T-cell (primary cell): ENCODE measurements at regions not wholly inside any gene's neighbourhood (a gene's known extent, or its start where the extent isn't known, plus 50 kb on each side); places are given as distances from the start of the nearest gene placed in this dataset.

Source experiments
- ATAC-seq, 4 experiments: fragments of 200-7000 bp in 3 of 4; fragments of 150-1000 bp in 1 of 4; cut with Tn5 transposase; replicated peaks in 1 of 4; 1 replicate in 3 of 4; 2 replicates in 1 of 4; pipeline ENCODE4 v1.10.0; 2021; ENCODE audit warnings: moderate library complexity in 3 of 4, mild to moderate bottlenecking in 2 of 4, moderate number of reproducible peaks in 1 of 4
- CTCF ChIA-PET, 2 donors: fragments of 300-600 bp; sonication (Branson Sonifier 250); formaldehyde crosslinking; loops; one replicate each; lab custom pipeline; 2022; ENCODE audit warnings: antibody characterized with exemption in 2 of 2; lab: Charles Lee
- POLR2A ChIA-PET, 2 donors: fragments of 300-600 bp; sonication (Branson Sonifier 250); formaldehyde crosslinking; loops; one replicate each; lab custom pipeline; 2022; ENCODE audit warnings: antibody characterized with exemption in 2 of 2; lab: Charles Lee
- DNase-seq, 35 experiments: peaks; one replicate each; pipeline versions ENCODE4 v3.0.0 to v3.0.0-alpha.2; 2013 to 2023
- H3K27ac ChIP-seq: one replicate; pipeline ENCODE4 v1.5.1; 2013; ENCODE audit warnings: low read length
- H3K27me3 ChIP-seq, 2 experiments: replicated peaks in 1 of 2; 1 replicate in 1 of 2; 2 replicates in 1 of 2; pipeline versions ENCODE4 v1.6.1 to v1.7.0; 2013; ENCODE audit warnings: low read length in 1 of 2, mixed read lengths in 1 of 2; ENCODE audit not compliant: control insufficient read depth in 2 of 2, insufficient read depth in 2 of 2; ENCODE audit errors: extremely low read depth in 1 of 2
- H3K36me3 ChIP-seq, 2 donors: 1 replicate in 1 of 2; 2 replicates in 1 of 2; pipeline versions ENCODE4 v1.6.1 to v1.7.0; 2013; ENCODE audit warnings: low read length in 1 of 2; ENCODE audit not compliant: control insufficient read depth in 2 of 2, insufficient read depth in 1 of 2; ENCODE audit errors: extremely low read depth in 1 of 2
- H3K4me1 ChIP-seq, 2 experiments: 1 replicate in 1 of 2; 2 replicates in 1 of 2; pipeline versions ENCODE4 v1.6.1 to v1.7.0; 2013; ENCODE audit warnings: low read length in 2 of 2, mixed read lengths in 1 of 2; ENCODE audit not compliant: insufficient read depth in 2 of 2, control insufficient read depth in 1 of 2; ENCODE audit errors: extremely low read depth in 1 of 2
- H3K4me3 ChIP-seq, 2 donors: 1 replicate in 1 of 2; 2 replicates in 1 of 2; pipeline versions ENCODE4 v1.5.1 to v1.7.0; 2013; ENCODE audit warnings: mild to moderate bottlenecking in 2 of 2, low read length in 1 of 2, moderate library complexity in 1 of 2; ENCODE audit not compliant: control insufficient read depth in 1 of 2; ENCODE audit errors: extremely low read depth in 1 of 2
- H3K9me3 ChIP-seq: 2 replicates; pipeline ENCODE4 v1.7.0; 2013
- H3K27ac Mint-ChIP-seq, 2 donors: one replicate each; pipeline ENCODE4 v1.8.0; 2020 to 2021; ENCODE audit warnings: mild to moderate bottlenecking in 2 of 2, mixed read lengths in 2 of 2
- H3K27me3 Mint-ChIP-seq, 2 donors: one replicate each; pipeline ENCODE4 v1.8.0; 2021 to 2022; ENCODE audit warnings: mixed read lengths in 2 of 2
- H3K36me3 Mint-ChIP-seq: one replicate; pipeline ENCODE4 v1.8.0; 2021; ENCODE audit warnings: mixed read lengths
- H3K4me1 Mint-ChIP-seq, 3 donors: one replicate each; pipeline ENCODE4 v1.8.0; 2020 to 2022; ENCODE audit warnings: mixed read lengths in 3 of 3, mild to moderate bottlenecking in 1 of 3
- H3K4me3 Mint-ChIP-seq, 3 donors: one replicate each; pipeline ENCODE4 v1.8.0; 2020 to 2022; ENCODE audit warnings: mild to moderate bottlenecking in 3 of 3, mixed read lengths in 3 of 3, moderate library complexity in 3 of 3
- H3K9me3 Mint-ChIP-seq, 3 donors: one replicate each; pipeline ENCODE4 v1.8.0; 2020 to 2022; ENCODE audit warnings: mixed read lengths in 3 of 3
- WGBS: methylation state at CpG from one replicate; pipeline ENCODE4 v1.1.5; 2013; ENCODE audit warnings: missing lambda C conversion rate; ENCODE audit not compliant: insufficient coverage; 5-methylcytosine and 5-hydroxymethylcytosine counted together

DNA sequence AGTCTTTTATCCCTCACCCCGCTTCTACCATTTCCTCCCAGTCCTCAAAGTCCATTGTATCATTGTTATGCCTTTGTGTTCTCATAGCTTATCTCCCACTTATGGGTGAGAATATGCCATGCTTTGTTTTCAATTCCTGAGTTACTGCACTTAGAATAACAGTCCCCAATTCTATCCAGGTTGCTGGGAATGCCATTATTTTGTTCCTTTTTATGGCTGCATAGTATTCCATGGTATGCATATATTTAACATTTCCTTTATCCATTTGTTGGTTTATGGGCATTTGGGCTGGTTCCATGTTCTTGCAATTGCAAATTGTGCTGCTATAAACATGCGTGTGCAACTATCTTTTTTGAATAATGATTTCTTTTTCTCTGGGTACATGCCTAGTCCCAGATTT lies 114.9 kb downstream of the VPREB1 start:
- Mint-ChIP-seq H3K36me3 (no peaks in the 10 kb centered on the region), H3K4me1 (peaks cover 0 to 7% (median 6%) of the 10 kb centered on the region in 3 donors), H3K9me3 (no peaks in the 10 kb centered on the region), H3K27me3 (peaks cover 27 to 44% of the 10 kb centered on the region in 2 donors), H3K27ac (no peak overlapping the region), H3K4me3 (no peak overlapping the region)
- Histone ChIP-seq H3K27me3 (peaks cover 0 to 36% of the 10 kb centered on the region in 2 experiments), H3K27ac (no peak overlapping the region), H3K9me3 (no peaks in the 10 kb centered on the region), H3K4me1 (peaks cover 0 to 7% of the 10 kb centered on the region in 2 experiments), H3K36me3 (no peaks in the 10 kb centered on the region), H3K4me3 (no peak overlapping the region)
- POLR2A ChIA-PET, result no interaction called here
- whole genome bisulfite sequencing, result 100% methylated on average over 1 of the region's 2 CpGs
- ATAC-seq, result no peak
- CTCF ChIA-PET, result no interaction called here
- DNase-seq, result no peak

DNA sequence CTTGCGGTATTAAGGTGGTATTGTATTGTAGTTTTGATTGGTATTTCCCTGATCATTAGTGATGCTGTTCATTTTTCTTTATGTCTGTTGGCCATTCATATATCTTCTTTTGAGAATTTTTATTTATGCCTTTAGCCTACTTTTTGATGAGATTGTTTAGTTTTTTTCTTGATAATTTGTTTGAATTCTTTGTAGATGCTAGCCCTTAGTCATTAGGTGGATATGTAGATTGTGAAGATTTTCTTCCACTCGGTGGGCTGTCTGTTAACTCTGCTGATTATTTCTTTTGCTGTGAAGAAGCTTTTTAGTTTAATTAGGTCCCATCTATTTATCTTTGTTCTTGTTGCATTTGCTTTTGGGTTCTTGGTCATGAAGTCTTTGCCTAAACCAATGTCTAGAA lies 115.4 kb downstream of the VPREB1 start:
- no CpG with 5 or more reads among the region's 2 CpGs for WGBS
- POLR2A ChIA-PET, result no interaction called here

DNA sequence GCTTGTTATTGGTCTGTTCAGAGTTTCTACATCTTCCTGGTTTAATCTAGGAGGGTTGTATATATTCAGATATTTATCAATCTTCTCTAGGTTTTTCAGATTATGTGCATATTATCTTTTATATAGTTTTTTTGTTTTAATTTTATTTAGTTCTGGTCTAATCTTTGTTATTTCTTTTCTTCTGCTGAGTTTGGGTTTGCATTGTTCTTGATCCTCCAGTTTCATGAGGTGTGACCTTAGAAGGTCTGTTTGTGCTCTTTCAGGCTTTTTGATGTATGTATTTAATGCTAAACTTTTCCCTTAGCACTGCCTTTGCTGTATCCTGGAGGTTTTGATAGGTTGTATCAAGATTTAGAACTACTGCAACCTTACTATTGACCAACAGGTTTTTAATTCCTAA lies 117.7 kb downstream of the VPREB1 start:
- DNase-seq (no peak), ATAC-seq (no peak)
- H3K9me3 ChIP-seq, result no peaks in the 10 kb centered on the region
- POLR2A ChIA-PET, result no interaction called here
- no peak overlapping the region for H3K27ac ChIP-seq
- H3K36me3 ChIP-seq, result no peaks in the 10 kb centered on the region
- Mint-ChIP-seq H3K36me3 (no peaks in the 10 kb centered on the region), H3K27ac (no peak overlapping the region), H3K27me3 (peaks cover 33 to 38% of the 10 kb centered on the region in 2 donors), H3K9me3 (no peaks in the 10 kb centered on the region), H3K4me3 (no peak overlapping the region), H3K4me1 (peaks cover 0 to 2% (median 1%) of the 10 kb centered on the region in 3 donors)
- H3K4me1 ChIP-seq, result peaks cover 0 to 2% of the 10 kb centered on the region in 2 experiments
- H3K27me3 ChIP-seq, result peaks cover 0 to 21% of the 10 kb centered on the region in 2 experiments
- no peak overlapping the region for H3K4me3 ChIP-seq
- CTCF ChIA-PET, result no interaction called here

More for the DNA sequence above, 115.4 kb downstream of the VPREB1 start:
- Mint-ChIP-seq H3K36me3 (no peaks in the 10 kb centered on the region), H3K4me1 (peaks cover 0 to 7% (median 6%) of the 10 kb centered on the region in 3 donors), H3K27ac (no peak overlapping the region), H3K27me3 (peaks cover 24 to 42% of the 10 kb centered on the region in 2 donors), H3K4me3 (no peak overlapping the region), H3K9me3 (no peaks in the 10 kb centered on the region)
- H3K27me3 ChIP-seq, result peaks cover 0 to 33% of the 10 kb centered on the region in 2 experiments
- no peaks in the 10 kb centered on the region for H3K9me3 ChIP-seq
- no peak overlapping the region for H3K27ac ChIP-seq
- H3K4me1 ChIP-seq, result peaks cover 0 to 7% of the 10 kb centered on the region in 2 experiments
- CTCF ChIA-PET, result no interaction called here
- no peak for ATAC-seq
- no peak for DNase-seq
- H3K36me3 ChIP-seq, result no peaks in the 10 kb centered on the region
- H3K4me3 ChIP-seq, result no peak overlapping the region

DNA sequence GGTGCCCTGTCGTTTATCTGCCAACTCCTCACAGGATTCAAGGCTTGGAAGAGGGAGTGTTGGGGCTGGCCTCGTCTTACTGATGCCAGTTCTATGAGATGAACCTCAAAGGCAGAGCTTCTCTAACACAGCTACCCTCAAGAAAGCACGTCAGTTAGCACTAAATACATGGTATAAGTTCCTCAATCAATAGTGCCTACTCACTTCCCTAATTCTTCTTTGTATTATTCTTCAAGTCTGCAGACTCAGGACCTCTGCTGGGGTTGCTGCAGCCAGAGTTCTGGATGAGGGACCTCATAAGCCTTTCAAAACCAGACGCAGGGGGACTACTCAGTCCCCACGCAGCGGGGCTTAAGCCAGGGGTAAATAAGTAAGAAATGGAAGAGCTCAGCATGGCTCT lies 118.3 kb downstream of the VPREB1 start:
- H3K36me3 Mint-ChIP-seq, result no peaks in the 10 kb centered on the region
- no peaks in the 10 kb centered on the region for H3K36me3 ChIP-seq
- no peaks in the 10 kb centered on the region for H3K9me3 Mint-ChIP-seq
- H3K27ac Mint-ChIP-seq, result no peak overlapping the region
- no peak for ATAC-seq
- 64% methylated on average over 3 of the region's 6 CpGs for WGBS
- H3K4me3 Mint-ChIP-seq, result no peak overlapping the region
- peaks cover 33 to 38% of the 10 kb centered on the region in 2 donors for H3K27me3 Mint-ChIP-seq
- DNase-seq, result no peak
- H3K9me3 ChIP-seq, result no peaks in the 10 kb centered on the region
- ChIA-PET CTCF (no interaction called here), POLR2A (no interaction called here)
- H3K4me3 ChIP-seq, result no peak overlapping the region
- peaks cover 0 to 15% of the 10 kb centered on the region in 2 experiments for H3K27me3 ChIP-seq
- peaks cover 0 to 2% (median 0%) of the 10 kb centered on the region in 3 donors for H3K4me1 Mint-ChIP-seq
- no peak overlapping the region for H3K27ac ChIP-seq
- H3K4me1 ChIP-seq, result no peaks in the 10 kb centered on the region

DNA sequence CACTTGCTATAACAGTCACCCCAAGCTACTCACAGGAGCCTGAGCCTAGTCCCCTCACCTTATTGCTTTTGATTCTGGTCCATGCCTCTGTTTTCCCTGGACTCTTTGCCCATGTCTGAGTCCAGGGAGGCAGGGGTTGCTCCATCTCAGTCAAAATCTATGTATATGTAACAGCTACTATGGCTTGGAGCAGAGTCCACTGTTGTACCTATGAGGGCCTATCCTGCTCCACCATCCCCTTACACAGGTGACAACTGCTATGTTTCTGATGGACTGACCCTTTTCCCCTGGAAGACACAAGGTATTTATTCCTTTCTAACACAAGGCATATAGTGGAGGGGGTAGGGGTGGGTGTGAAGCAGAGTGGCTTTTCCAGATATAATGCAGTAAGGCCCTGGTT lies 119.6 kb downstream of the VPREB1 start:
- DNase-seq (no peak), ATAC-seq (no peak)
- ChIA-PET CTCF (interaction anchor here in 1 of 2 donors (0.6 kb wide), 1 partner anchor 441 kb away, joined by 4 read pairs; no protein-coding TSS in a partner anchor), POLR2A (no interaction called here)
- Histone ChIP-seq H3K27me3 (peaks cover 0 to 11% of the 10 kb centered on the region in 2 experiments), H3K9me3 (no peaks in the 10 kb centered on the region), H3K36me3 (no peaks in the 10 kb centered on the region), H3K27ac (no peak overlapping the region), H3K4me1 (no peaks in the 10 kb centered on the region), H3K4me3 (no peak overlapping the region)
- H3K27me3 Mint-ChIP-seq, result peaks cover 28 to 34% of the 10 kb centered on the region in 2 donors
- H3K4me1 Mint-ChIP-seq, result peaks cover 0 to 2% (median 0%) of the 10 kb centered on the region in 3 donors
- H3K27ac Mint-ChIP-seq, result no peak overlapping the region
- H3K9me3 Mint-ChIP-seq, result no peaks in the 10 kb centered on the region
- H3K4me3 Mint-ChIP-seq, result no peak overlapping the region
- H3K36me3 Mint-ChIP-seq, result no peaks in the 10 kb centered on the region

DNA sequence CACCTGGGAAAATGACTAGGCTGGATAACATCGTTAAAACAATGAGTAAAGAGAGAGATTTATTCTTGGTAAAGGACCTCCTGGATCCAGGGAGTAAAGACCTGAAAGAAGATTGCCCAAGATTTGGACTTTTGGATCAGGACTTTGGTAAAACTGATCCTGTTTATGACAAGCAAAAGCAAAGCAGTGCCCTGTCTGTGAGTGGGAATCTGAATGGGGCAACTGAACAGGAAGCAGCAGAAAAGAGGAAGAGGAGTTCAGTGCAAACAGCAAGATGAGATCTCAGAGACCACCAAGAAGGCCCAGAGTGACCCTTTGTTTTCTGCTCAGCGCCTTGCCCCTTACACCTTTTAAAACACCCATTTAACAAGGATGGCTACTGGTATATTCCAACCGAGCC lies 122.0 kb downstream of the VPREB1 start:
- H3K4me3 ChIP-seq, result no peak overlapping the region
- Mint-ChIP-seq H3K27me3 (peaks cover 23 to 32% of the 10 kb centered on the region in 2 donors), H3K36me3 (no peaks in the 10 kb centered on the region), H3K27ac (no peak overlapping the region), H3K9me3 (no peaks in the 10 kb centered on the region), H3K4me3 (no peak overlapping the region), H3K4me1 (peaks cover 0 to 2% (median 0%) of the 10 kb centered on the region in 3 donors)
- POLR2A ChIA-PET, result no interaction called here
- H3K9me3 ChIP-seq, result no peaks in the 10 kb centered on the region
- no peak for DNase-seq
- H3K4me1 ChIP-seq, result no peaks in the 10 kb centered on the region
- peaks cover 0 to 26% of the 10 kb centered on the region in 2 experiments for H3K27me3 ChIP-seq
- CTCF ChIA-PET, result no interaction called here
- 13% methylated on average over 1 of the region's 3 CpGs for WGBS
- H3K27ac ChIP-seq, result no peak overlapping the region
- H3K36me3 ChIP-seq, result no peaks in the 10 kb centered on the region
- ATAC-seq, result no peak

DNA sequence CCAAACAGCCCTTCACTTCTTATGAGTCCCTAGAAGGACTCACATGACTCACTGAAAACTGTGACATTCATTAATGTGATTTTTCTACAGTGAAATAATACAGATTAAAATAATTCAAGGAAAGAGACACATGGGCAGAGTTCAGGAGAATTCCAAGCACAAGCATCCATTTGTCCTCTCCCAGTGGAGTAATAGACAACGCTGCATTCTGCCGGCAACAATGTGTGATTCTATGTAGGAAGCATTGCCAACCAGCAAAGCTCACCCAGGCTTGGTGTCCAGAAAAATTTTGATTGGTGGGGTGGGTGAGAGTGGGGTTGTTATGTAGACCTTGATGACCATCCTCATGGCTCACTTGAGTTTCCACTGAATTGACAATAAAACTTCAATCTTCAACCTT lies 123.9 kb downstream of the VPREB1 start:
- H3K4me3 ChIP-seq, result no peak overlapping the region
- Mint-ChIP-seq H3K27ac (no peak overlapping the region), H3K4me3 (no peak overlapping the region), H3K27me3 (peaks cover 26 to 40% of the 10 kb centered on the region in 2 donors), H3K36me3 (no peaks in the 10 kb centered on the region), H3K4me1 (peaks cover 0 to 2% (median 0%) of the 10 kb centered on the region in 3 donors), H3K9me3 (no peaks in the 10 kb centered on the region)
- no peak for ATAC-seq
- H3K9me3 ChIP-seq, result no peaks in the 10 kb centered on the region
- DNase-seq, result no peak
- CTCF ChIA-PET, result no interaction called here
- H3K27me3 ChIP-seq, result peaks cover 0 to 18% of the 10 kb centered on the region in 2 experiments
- H3K4me1 ChIP-seq, result no peaks in the 10 kb centered on the region
- POLR2A ChIA-PET, result no interaction called here
- no peak overlapping the region for H3K27ac ChIP-seq
- H3K36me3 ChIP-seq, result no peaks in the 10 kb centered on the region
- WGBS, result 100% methylated on average over 1 of the region's 2 CpGs
